ENCODE measurements at regions not wholly inside any gene's neighbourhood (a gene's known extent, or its start where the extent isn't known, plus 50 kb on each side); places are given as distances from the start of the nearest gene placed in this dataset.

DNA sequence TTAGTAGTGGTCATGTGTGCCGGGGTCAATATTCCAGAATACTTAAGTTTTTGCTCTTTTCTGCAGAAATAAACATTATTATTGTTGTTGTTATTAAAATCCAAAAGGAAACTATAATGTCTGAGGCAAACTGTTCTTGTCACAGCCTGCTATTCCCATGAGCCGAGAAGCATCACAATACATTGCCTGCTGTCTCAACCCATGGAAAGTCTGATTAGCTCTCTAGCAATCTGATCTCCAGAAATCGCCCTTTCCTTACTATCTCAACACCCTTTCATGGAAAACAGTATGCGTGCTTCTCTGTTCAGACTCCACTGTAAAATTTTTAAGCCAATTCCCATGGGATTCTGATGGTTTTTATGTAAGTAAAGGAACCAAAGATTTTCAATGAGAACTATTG is 811.0 kb downstream of the TUSC7 start (continued):
- TF ChIP-seq, protein P1, sequence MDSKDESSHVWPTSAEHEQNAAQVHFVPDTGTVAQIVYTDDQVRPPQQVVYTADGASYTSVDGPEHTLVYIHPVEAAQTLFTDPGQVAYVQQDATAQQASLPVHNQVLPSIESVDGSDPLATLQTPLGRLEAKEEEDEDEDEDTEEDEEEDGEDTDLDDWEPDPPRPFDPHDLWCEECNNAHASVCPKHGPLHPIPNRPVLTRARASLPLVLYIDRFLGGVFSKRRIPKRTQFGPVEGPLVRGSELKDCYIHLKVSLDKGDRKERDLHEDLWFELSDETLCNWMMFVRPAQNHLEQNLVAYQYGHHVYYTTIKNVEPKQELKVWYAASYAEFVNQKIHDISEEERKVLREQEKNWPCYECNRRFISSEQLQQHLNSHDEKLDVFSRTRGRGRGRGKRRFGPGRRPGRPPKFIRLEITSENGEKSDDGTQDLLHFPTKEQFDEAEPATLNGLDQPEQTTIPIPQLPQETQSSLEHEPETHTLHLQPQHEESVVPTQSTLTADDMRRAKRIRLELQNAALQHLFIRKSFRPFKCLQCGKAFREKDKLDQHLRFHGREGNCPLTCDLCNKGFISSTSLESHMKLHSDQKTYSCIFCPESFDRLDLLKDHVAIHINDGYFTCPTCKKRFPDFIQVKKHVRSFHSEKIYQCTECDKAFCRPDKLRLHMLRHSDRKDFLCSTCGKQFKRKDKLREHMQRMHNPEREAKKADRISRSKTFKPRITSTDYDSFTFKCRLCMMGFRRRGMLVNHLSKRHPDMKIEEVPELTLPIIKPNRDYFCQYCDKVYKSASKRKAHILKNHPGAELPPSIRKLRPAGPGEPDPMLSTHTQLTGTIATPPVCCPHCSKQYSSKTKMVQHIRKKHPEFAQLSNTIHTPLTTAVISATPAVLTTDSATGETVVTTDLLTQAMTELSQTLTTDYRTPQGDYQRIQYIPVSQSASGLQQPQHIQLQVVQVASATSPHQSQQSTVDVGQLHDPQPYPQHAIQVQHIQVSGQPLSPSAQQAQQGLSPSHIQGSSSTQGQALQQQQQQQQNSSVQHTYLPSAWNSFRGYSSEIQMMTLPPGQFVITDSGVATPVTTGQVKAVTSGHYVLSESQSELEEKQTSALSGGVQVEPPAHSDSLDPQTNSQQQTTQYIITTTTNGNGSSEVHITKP (IDR thresholded peaks at IDR 0.05; ENCODE audit: partially characterized antibody) = no peak

DNA sequence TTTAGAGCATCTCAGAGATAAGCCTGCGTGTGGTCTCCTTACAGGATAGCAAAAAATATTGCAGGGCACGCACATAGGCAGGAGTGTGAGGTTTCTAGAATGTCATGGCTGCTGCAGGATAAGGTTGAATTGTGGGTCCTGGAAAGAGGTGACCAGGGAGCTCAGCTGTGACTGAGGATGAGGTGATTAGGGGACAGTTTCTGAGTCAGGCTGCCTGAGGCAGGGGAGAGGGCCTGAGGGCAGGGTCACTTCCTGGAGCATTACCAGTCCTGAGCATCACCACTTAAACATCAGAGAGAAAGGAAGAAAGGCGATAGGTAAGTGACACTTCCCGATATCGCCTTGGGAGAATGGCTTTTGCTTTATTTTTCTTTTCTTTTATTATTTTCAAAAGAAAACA is 813.8 kb downstream of the TUSC7 start:
- H4K20me1 ChIP-seq (replicated peaks; ENCODE audit: control insufficient read depth, insufficient read depth, low read length) = no peaks in the 10 kb centered on the region
- no peaks in the 10 kb centered on the region for H3K9me1 ChIP-seq (ENCODE audit: control insufficient read depth, insufficient read depth, low read length)
- H3K36me3 ChIP-seq (ENCODE audit: control insufficient read depth, insufficient read depth, low read length) = no peaks in the 10 kb centered on the region
- DNase-seq (ENCODE audit: extremely low read depth in 1 of 4, low spot score in 3 of 4) = no peak
- ATAC-seq = no peak
- no peaks in the 10 kb centered on the region for H3K27me3 ChIP-seq (ENCODE audit: control insufficient read depth in 2 of 2, insufficient read depth in 2 of 2, low read length in 2 of 2)
- no peak overlapping the region for H2AFZ ChIP-seq (ENCODE audit: low read depth, low read length)
- H3K9ac ChIP-seq (ENCODE audit: insufficient read depth in 1 of 2, low read depth in 2 of 2, low read length in 2 of 2) = no peak overlapping the region
- intact Hi-C loops (cut with micrococcal nuclease) (no loop called here), in situ Hi-C loops (cut with MboI) (no loop called here)
- POLR2A ChIA-PET = no interaction called here
- WGBS (ENCODE audit: insufficient coverage, low coverage, missing lambda C conversion rate) = 0% methylated on average over 5 of the region's 5 CpGs
- no peak overlapping the region for H3K4me2 ChIP-seq (ENCODE audit: insufficient read depth, low read length)
- H3K9me3 ChIP-seq (replicated peaks; ENCODE audit: control insufficient read depth, insufficient read depth, low read depth, low read length) = no peaks in the 10 kb centered on the region
- CTCF ChIA-PET (ENCODE audit: low intra/inter-chr PET ratio) = no interaction called here
- H3K27ac ChIP-seq (ENCODE audit: extremely low read depth, low read depth, low read length) = no peak overlapping the region
- no TSS peak for BruUV-seq (replicated peaks)
- no peak overlapping the region for H3K4me3 ChIP-seq
- FAIRE-seq = no peak
- H3K79me2 ChIP-seq (ENCODE audit: control insufficient read depth, insufficient read depth, low read length) = no peaks in the 10 kb centered on the region
- no peaks in the 10 kb centered on the region for H3K4me1 ChIP-seq (replicated peaks in 1 of 2; ENCODE audit: control insufficient read depth in 2 of 2, insufficient read depth in 2 of 2, low read length in 2 of 2)
- TF ChIP-seq SMARCA4 (IDR thresholded peaks at IDR 0.05) = no peak
- no peak for TF ChIP-seq GTF3C2 (IDR thresholded peaks at IDR 0.05; ENCODE audit: borderline replicate concordance, extremely low read depth, insufficient read length)
- no peak for TF ChIP-seq KAT7 (CRISPR knock-in tag; IDR thresholded peaks at IDR 0.05; ENCODE audit: borderline replicate concordance)
- TF ChIP-seq MEF2A (IDR thresholded peaks at IDR 0.05; ENCODE audit: control insufficient read depth, low read depth, low read length) = no peak
- no peak for TF ChIP-seq TRIM25 (IDR thresholded peaks at IDR 0.05; ENCODE audit: borderline replicate concordance)
- no peak for TF ChIP-seq RFX7 (CRISPR knock-in tag; IDR thresholded peaks at IDR 0.05)
- TF ChIP-seq MCM7 (IDR thresholded peaks at IDR 0.05) = no peak
- TF ChIP-seq DDX20 (tag; IDR thresholded peaks at IDR 0.05; ENCODE audit: low read depth) = no peak

Measured in K562 (cell line).